ENCODE measurements at regions not wholly inside any gene's neighbourhood (a gene's known extent, or its start where the extent isn't known, plus 50 kb on each side); places are given as distances from the start of the nearest gene placed in this dataset.

DNA sequence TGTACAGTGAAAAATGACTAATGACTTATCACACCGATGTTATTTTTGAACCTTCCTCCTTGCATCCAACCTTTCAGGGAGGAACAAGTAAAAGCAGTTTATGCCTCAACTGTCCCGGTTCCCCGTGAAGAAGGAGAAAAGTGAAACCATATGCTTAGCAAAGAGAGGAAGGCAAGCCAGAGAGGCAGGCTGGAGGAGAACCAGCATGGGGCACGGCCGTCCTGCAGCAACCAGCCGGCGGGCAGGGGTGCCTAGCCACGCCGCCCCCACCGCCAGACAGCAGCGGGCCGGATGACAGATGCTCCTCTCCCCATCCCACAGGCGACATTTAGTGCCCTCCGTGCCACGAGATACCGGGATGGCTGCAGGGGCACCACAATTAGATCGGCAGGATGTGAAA is 421.4 kb upstream of the MGMT start:
- H3K27ac Mint-ChIP-seq = no peak overlapping the region
- H4K20me1 ChIP-seq (ENCODE audit: low read depth) = no peaks in the 10 kb centered on the region
- H3K36me3 Mint-ChIP-seq = no peaks in the 10 kb centered on the region
- H3K4me1 Mint-ChIP-seq = peaks cover 12% of the 10 kb centered on the region
- no peaks in the 10 kb centered on the region for H3K9me3 Mint-ChIP-seq
- peaks cover 2% of the 10 kb centered on the region for H3K27me3 Mint-ChIP-seq (ENCODE audit: insufficient read depth, low read depth)
- DNase-seq (ENCODE audit: low spot score) = no peak
- no peak overlapping the region for H3K4me3 Mint-ChIP-seq
- peaks cover 23% of the 10 kb centered on the region for H3K4me1 ChIP-seq
- no peak overlapping the region for H3K4me2 ChIP-seq
- no peak overlapping the region for H3K9ac ChIP-seq
- no peaks in the 10 kb centered on the region for H3K79me2 ChIP-seq (ENCODE audit: low read depth)
- H3K36me3 ChIP-seq = no peaks in the 10 kb centered on the region
- H3K4me3 ChIP-seq = no peak overlapping the region
- no peak overlapping the region for H2AFZ ChIP-seq (replicated peaks)
- H3K27me3 ChIP-seq = no peaks in the 10 kb centered on the region
- no peaks in the 10 kb centered on the region for H3F3A ChIP-seq (ENCODE audit: low read depth)
- no peak overlapping the region for H3K27ac ChIP-seq
- no peak for TF ChIP-seq EZH2phosphoT487 (IDR thresholded peaks at IDR 0.05)
- no peak for TF ChIP-seq EZH2 (IDR thresholded peaks at IDR 0.05)
- TF ChIP-seq, protein P1, sequence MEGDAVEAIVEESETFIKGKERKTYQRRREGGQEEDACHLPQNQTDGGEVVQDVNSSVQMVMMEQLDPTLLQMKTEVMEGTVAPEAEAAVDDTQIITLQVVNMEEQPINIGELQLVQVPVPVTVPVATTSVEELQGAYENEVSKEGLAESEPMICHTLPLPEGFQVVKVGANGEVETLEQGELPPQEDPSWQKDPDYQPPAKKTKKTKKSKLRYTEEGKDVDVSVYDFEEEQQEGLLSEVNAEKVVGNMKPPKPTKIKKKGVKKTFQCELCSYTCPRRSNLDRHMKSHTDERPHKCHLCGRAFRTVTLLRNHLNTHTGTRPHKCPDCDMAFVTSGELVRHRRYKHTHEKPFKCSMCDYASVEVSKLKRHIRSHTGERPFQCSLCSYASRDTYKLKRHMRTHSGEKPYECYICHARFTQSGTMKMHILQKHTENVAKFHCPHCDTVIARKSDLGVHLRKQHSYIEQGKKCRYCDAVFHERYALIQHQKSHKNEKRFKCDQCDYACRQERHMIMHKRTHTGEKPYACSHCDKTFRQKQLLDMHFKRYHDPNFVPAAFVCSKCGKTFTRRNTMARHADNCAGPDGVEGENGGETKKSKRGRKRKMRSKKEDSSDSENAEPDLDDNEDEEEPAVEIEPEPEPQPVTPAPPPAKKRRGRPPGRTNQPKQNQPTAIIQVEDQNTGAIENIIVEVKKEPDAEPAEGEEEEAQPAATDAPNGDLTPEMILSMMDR (IDR thresholded peaks at IDR 0.05) = no peak
- H3K9me3 ChIP-seq (ENCODE audit: low read depth) = no peaks in the 10 kb centered on the region

DNA sequence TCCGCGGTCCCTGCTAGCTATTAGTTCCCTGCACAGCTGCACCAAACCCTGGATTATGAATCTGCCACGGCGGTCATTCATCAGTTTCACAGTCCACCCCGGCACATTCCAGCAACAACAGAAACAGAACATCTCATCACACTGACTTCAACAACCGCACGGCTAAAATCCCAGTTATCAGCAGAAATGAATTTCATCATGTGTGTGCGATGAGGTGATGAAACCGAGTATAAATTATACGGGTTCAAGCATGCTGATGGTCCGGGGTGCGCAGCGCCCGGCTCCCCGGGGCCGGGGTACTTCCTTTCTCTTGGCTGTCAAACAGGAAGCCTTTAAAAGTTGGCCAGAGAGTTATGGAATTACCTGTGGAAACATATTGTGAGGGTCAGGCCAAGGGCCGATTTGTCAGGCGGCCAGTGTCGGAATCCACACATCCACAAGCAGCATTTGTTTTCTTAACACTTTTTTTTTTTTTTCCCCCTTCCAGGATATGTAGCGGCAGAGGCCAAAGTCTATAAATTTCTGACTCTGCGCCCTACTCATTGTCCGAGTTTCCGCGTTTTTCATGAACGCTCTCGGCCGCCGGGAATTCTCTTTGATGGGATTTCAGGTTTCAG is 420.9 kb upstream of the MGMT start:
- Mint-ChIP-seq H3K27ac (no peak overlapping the region), H3K9me3 (no peaks in the 10 kb centered on the region), H3K4me1 (peaks cover 12% of the 10 kb centered on the region), H3K27me3 (ENCODE audit: insufficient read depth, low read depth) (peaks cover 2% of the 10 kb centered on the region), H3K36me3 (no peaks in the 10 kb centered on the region), H3K4me3 (no peak overlapping the region)
- no peak overlapping the region for H3K4me3 ChIP-seq
- no peak overlapping the region for H3K9ac ChIP-seq
- no peak for DNase-seq (ENCODE audit: low spot score)
- no peaks in the 10 kb centered on the region for H4K20me1 ChIP-seq (ENCODE audit: low read depth)
- H3K79me2 ChIP-seq (ENCODE audit: low read depth) = no peaks in the 10 kb centered on the region
- H3K9me3 ChIP-seq (ENCODE audit: low read depth) = no peaks in the 10 kb centered on the region
- no peaks in the 10 kb centered on the region for H3K36me3 ChIP-seq
- H3K27me3 ChIP-seq = no peaks in the 10 kb centered on the region
- no peaks in the 10 kb centered on the region for H3F3A ChIP-seq (ENCODE audit: low read depth)
- peaks cover 23% of the 10 kb centered on the region for H3K4me1 ChIP-seq
- no peak overlapping the region for H3K4me2 ChIP-seq
- H3K27ac ChIP-seq = no peak overlapping the region
- TF ChIP-seq EZH2 (IDR thresholded peaks at IDR 0.05) (no peak), EZH2phosphoT487 (IDR thresholded peaks at IDR 0.05) (no peak)
- TF ChIP-seq, protein P1 (IDR thresholded peaks at IDR 0.05) = no peak
- no peak overlapping the region for H2AFZ ChIP-seq (replicated peaks)

DNA sequence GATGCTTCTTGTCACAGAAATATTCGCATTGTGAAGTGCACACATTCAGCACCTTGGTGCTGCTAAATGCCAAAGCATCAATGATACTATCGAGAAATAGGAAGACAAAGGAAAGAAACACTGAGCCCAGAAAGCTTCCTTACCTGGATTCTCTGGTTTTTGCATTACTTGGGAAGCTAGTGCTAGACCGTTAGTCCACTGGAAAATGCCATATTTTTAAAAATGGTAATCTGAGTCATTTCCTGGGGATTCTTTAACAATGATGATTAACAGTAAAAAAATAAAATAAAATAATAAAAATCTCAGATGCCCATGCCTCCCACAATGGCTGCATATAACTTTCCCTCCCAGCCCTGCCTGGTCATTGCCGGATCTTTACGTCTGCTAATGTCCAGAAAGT is 420.1 kb upstream of the MGMT start:
- H3K4me1 ChIP-seq = peaks cover 23% of the 10 kb centered on the region
- H3K36me3 Mint-ChIP-seq = no peaks in the 10 kb centered on the region
- no peaks in the 10 kb centered on the region for H3F3A ChIP-seq (ENCODE audit: low read depth)
- H3K9ac ChIP-seq = no peak overlapping the region
- DNase-seq (ENCODE audit: low spot score) = no peak
- H3K9me3 Mint-ChIP-seq = no peaks in the 10 kb centered on the region
- no peaks in the 10 kb centered on the region for H3K27me3 ChIP-seq
- no peak overlapping the region for H2AFZ ChIP-seq (replicated peaks)
- H3K79me2 ChIP-seq (ENCODE audit: low read depth) = no peaks in the 10 kb centered on the region
- no peak overlapping the region for H3K4me3 ChIP-seq
- H3K27me3 Mint-ChIP-seq (ENCODE audit: insufficient read depth, low read depth) = peaks cover 2% of the 10 kb centered on the region
- H3K4me1 Mint-ChIP-seq = peaks cover 12% of the 10 kb centered on the region
- H3K27ac Mint-ChIP-seq = no peak overlapping the region
- H4K20me1 ChIP-seq (ENCODE audit: low read depth) = no peaks in the 10 kb centered on the region
- H3K4me3 Mint-ChIP-seq = no peak overlapping the region
- no peak overlapping the region for H3K4me2 ChIP-seq
- no peaks in the 10 kb centered on the region for H3K9me3 ChIP-seq (ENCODE audit: low read depth)
- no peak overlapping the region for H3K27ac ChIP-seq
- TF ChIP-seq EZH2phosphoT487 (IDR thresholded peaks at IDR 0.05) (no peak), EZH2 (IDR thresholded peaks at IDR 0.05) (no peak)
- TF ChIP-seq, protein P1 (IDR thresholded peaks at IDR 0.05) = no peak
- H3K36me3 ChIP-seq = no peaks in the 10 kb centered on the region
